Natural killer cell (primary cell): ENCODE measurements at regions not wholly inside any gene's neighbourhood (a gene's known extent, or its start where the extent isn't known, plus 50 kb on each side); places are given as distances from the start of the nearest gene placed in this dataset.

Experiments
- ATAC-seq, 3 donors: fragments of 150-1000 bp in 2 of 3; fragments of 200-7000 bp in 1 of 3; cut with Tn5 transposase; 1 replicate in 1 of 3; 2 replicates in 2 of 3; pipeline ENCODE4 v1.10.0; 2021; ENCODE audit warnings: mild to moderate bottlenecking in 2 of 3, moderate library complexity in 2 of 3
- DNase-seq, 2 donors: peaks; one replicate each; pipeline versions ENCODE4 v3.0.0 to v3.0.0-alpha.2; 2013 to 2021; ENCODE audit warnings: mixed read lengths in 1 of 2
- H3K27ac ChIP-seq: one replicate; pipeline ENCODE4 v1.5.1; 2013; ENCODE audit warnings: mild to moderate bottlenecking, low read length
- H3K27me3 ChIP-seq: one replicate; pipeline ENCODE4 v1.6.1; 2013; ENCODE audit warnings: low read length; ENCODE audit not compliant: control insufficient read depth, insufficient read depth
- H3K36me3 ChIP-seq: one replicate; pipeline ENCODE4 v1.6.1; 2013; ENCODE audit warnings: low read length; ENCODE audit not compliant: control insufficient read depth, insufficient read depth
- H3K4me1 ChIP-seq: one replicate; pipeline ENCODE4 v1.6.1; 2013; ENCODE audit warnings: low read length; ENCODE audit not compliant: control insufficient read depth, insufficient read depth
- H3K4me3 ChIP-seq: one replicate; pipeline ENCODE4 v1.5.1; 2013; ENCODE audit warnings: low read length
- H3K9me3 ChIP-seq: one replicate; pipeline ENCODE4 v1.6.1; 2013; ENCODE audit warnings: low read length; ENCODE audit not compliant: control insufficient read depth, insufficient read depth
- H3K27ac Mint-ChIP-seq, 2 donors: one replicate each; pipeline ENCODE4 v1.8.0; 2022; ENCODE audit warnings: mild to moderate bottlenecking in 2 of 2, mixed read lengths in 2 of 2, moderate library complexity in 1 of 2
- H3K27me3 Mint-ChIP-seq, 2 donors: one replicate each; pipeline ENCODE4 v1.8.0; 2022; ENCODE audit warnings: low read depth in 2 of 2, mixed read lengths in 2 of 2
- H3K36me3 Mint-ChIP-seq: one replicate; pipeline ENCODE4 v1.8.0; 2022; ENCODE audit warnings: mixed read lengths
- H3K4me1 Mint-ChIP-seq, 2 donors: one replicate each; pipeline ENCODE4 v1.8.0; 2022; ENCODE audit warnings: mixed read lengths in 2 of 2
- H3K4me3 Mint-ChIP-seq: one replicate; pipeline ENCODE4 v1.8.0; 2022; ENCODE audit warnings: mild to moderate bottlenecking, moderate library complexity, mixed read lengths
- H3K9me3 Mint-ChIP-seq, 2 donors: one replicate each; pipeline ENCODE4 v1.8.0; 2022; ENCODE audit warnings: mixed read lengths in 2 of 2
- CTCF ChIP-seq: fragments of 200-600 bp; IDR thresholded peaks from one replicate; pipeline ENCODE4 v1.8.0; 2022; ENCODE audit warnings: antibody characterized with exemption
- WGBS: methylation state at CpG from one replicate; pipeline ENCODE4 v1.1.7; 2013; ENCODE audit warnings: missing lambda C conversion rate; ENCODE audit not compliant: insufficient coverage; 5-methylcytosine and 5-hydroxymethylcytosine counted together
- intact Hi-C: fragments of 100-400 bp; cut with micrococcal nuclease; formaldehyde crosslinking; loops from one replicate; pipeline ENCODE4 v1.14.2; 2022

- Mint-ChIP-seq H3K9me3 (no peaks in the 10 kb centered on the region), H3K4me1 (no peaks in the 10 kb centered on the region), H3K27ac (no peak overlapping the region), H3K36me3 (no peaks in the 10 kb centered on the region), H3K4me3 (no peak overlapping the region), H3K27me3 (peaks cover 0 to 3% of the 10 kb centered on the region in 2 donors)
- H3K36me3 ChIP-seq: no peaks in the 10 kb centered on the region
- no peaks in the 10 kb centered on the region for H3K27me3 ChIP-seq
- intact Hi-C loops: no loop called here
- no peak overlapping the region for H3K27ac ChIP-seq
- no peak overlapping the region for H3K4me3 ChIP-seq
- no peaks in the 10 kb centered on the region for H3K4me1 ChIP-seq
- no peak for DNase-seq
- ATAC-seq: no peak
- no peaks in the 10 kb centered on the region for H3K9me3 ChIP-seq
- no peak for TF ChIP-seq CTCF
Measured at GRCh38 chr1:87754139-87754538, 425.5 kb downstream of the LMO4 start.

DNA sequence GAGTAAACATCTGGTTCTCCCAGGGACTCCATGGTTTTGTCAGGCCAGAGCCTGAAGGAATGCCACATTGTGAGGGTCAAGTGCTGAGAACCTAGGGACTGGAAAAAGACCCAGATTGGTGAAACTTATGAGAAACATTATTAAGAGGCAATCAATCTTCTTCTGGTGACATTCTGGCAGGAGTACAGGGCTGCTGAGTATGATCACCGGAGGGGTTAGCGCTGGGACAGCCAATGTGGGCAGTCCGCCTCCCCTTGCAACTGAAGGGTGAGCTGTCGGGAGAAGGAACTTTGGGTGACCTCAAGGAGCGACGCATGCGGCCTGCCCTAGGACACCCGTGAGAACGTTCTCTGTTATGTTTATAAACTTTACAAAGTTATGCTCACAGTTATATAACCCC, 429.0 kb downstream of the LMO4 start:
- Histone ChIP-seq H3K4me1 (no peaks in the 10 kb centered on the region), H3K36me3 (no peaks in the 10 kb centered on the region), H3K27me3 (no peaks in the 10 kb centered on the region), H3K4me3 (no peak overlapping the region), H3K27ac (no peak overlapping the region), H3K9me3 (no peaks in the 10 kb centered on the region)
- intact Hi-C loops: no loop called here
- WGBS: 80% methylated on average over 7 of the region's 9 CpGs
- H3K27ac Mint-ChIP-seq: no peak overlapping the region
- no peak for TF ChIP-seq CTCF
- no peaks in the 10 kb centered on the region for H3K4me1 Mint-ChIP-seq
- no peak overlapping the region for H3K4me3 Mint-ChIP-seq
- H3K27me3 Mint-ChIP-seq: no peaks in the 10 kb centered on the region
- ATAC-seq (no peak), DNase-seq (no peak)
- H3K9me3 Mint-ChIP-seq: no peaks in the 10 kb centered on the region
- no peaks in the 10 kb centered on the region for H3K36me3 Mint-ChIP-seq

DNA sequence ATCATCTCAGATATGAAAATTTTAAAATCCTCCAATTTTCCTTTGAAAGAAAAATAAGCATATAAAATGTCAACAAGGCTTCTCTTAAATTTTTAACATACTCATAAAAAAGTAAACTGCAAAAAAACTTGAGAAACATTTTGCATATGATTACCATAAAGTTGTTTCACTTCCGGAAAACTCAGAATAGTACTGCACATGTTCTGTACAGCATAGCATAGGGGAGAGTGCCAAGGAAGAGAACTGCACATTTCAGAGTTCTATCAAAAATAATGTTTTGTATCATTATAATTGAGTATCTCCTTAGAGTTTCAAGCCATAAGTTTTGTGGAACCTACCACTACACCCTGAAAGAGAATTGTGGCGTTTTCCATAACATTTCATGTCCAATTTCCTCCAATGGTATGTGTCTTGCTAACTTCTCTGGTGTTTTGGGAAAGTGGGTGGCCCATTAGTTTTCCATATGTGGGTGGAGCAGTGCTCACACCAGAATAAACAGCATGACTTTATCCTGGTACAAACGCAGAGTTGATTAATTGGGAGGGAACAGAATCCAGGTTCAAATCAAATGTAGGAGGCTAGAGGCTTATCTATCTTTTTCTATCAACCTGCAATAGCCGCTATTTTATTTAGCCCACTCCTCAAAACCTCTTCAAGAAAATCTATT, 430.9 kb downstream of the LMO4 start:
- ATAC-seq (no peak), DNase-seq (no peak)
- H3K9me3 Mint-ChIP-seq: no peaks in the 10 kb centered on the region
- Histone ChIP-seq H3K27me3 (no peaks in the 10 kb centered on the region), H3K4me1 (no peaks in the 10 kb centered on the region), H3K27ac (no peak overlapping the region), H3K9me3 (no peaks in the 10 kb centered on the region), H3K36me3 (no peaks in the 10 kb centered on the region), H3K4me3 (no peak overlapping the region)
- H3K27ac Mint-ChIP-seq: no peak overlapping the region
- H3K27me3 Mint-ChIP-seq: no peaks in the 10 kb centered on the region
- WGBS: 43% methylated on average over 2 of the region's 4 CpGs
- H3K4me1 Mint-ChIP-seq: peaks cover 0 to 4% of the 10 kb centered on the region in 2 donors
- no peak for TF ChIP-seq CTCF
- intact Hi-C loops: no loop called here
- H3K36me3 Mint-ChIP-seq: no peaks in the 10 kb centered on the region
- no peak overlapping the region for H3K4me3 Mint-ChIP-seq

- DNase-seq: no peak
- Histone ChIP-seq H3K9me3 (no peaks in the 10 kb centered on the region), H3K27me3 (no peaks in the 10 kb centered on the region), H3K4me1 (no peaks in the 10 kb centered on the region), H3K27ac (no peak overlapping the region), H3K36me3 (no peaks in the 10 kb centered on the region), H3K4me3 (no peak overlapping the region)
- no peak overlapping the region for H3K27ac Mint-ChIP-seq
- no peaks in the 10 kb centered on the region for H3K9me3 Mint-ChIP-seq
- H3K27me3 Mint-ChIP-seq: no peaks in the 10 kb centered on the region
- no peak for ATAC-seq
- H3K4me3 Mint-ChIP-seq: no peak overlapping the region
- WGBS: 76% methylated on average over 2 of the region's 2 CpGs
- peaks cover 0 to 4% of the 10 kb centered on the region in 2 donors for H3K4me1 Mint-ChIP-seq
- H3K36me3 Mint-ChIP-seq: no peaks in the 10 kb centered on the region
- intact Hi-C loops: no loop called here
- no peak for TF ChIP-seq CTCF
Measured at GRCh38 chr1:87760155-87760554, 431.5 kb downstream of the LMO4 start.
